H1 (cell line): ENCODE measurements at regions not wholly inside any gene's neighbourhood (a gene's known extent, or its start where the extent isn't known, plus 50 kb on each side); places are given as distances from the start of the nearest gene placed in this dataset.

Source experiments
- CTCF ChIA-PET: fragments of 300-600 bp; sonication (Branson Sonifier 250); formaldehyde crosslinking; loops from one replicate; lab custom pipeline; 2021; ENCODE audit not compliant: partially characterized antibody; lab: Charles Lee
- POLR2A ChIA-PET: fragments of 300-600 bp; sonication (Branson Sonifier 250); formaldehyde crosslinking; loops from one replicate; lab custom pipeline; 2021; ENCODE audit warnings: inconsistent platforms; ENCODE audit not compliant: partially characterized antibody; lab: Charles Lee
- DNase-seq, 2 experiments: peaks; one replicate each; pipeline versions ENCODE4 v3.0.0 to v3.0.0-alpha.2; 2010 to 2022; ENCODE audit warnings: low spot score in 2 of 2, low read depth in 1 of 2, mixed read lengths in 1 of 2
- FAIRE-seq: peaks from 2 replicates; lab custom pipeline; 2011; peaks lifted over from hg19 to GRCh38; lab: Jason Lieb, UNC
- H2AFZ ChIP-seq: 2 replicates; pipeline ENCODE4 v1.8.1; 2012; ENCODE audit warnings: low read length, inconsistent platforms
- H2AK5ac ChIP-seq: 2 replicates; pipeline ENCODE4 v1.6.1; 2013; ENCODE audit warnings: low read depth, low read length
- H2BK120ac ChIP-seq: replicated peaks from 2 replicates; pipeline ENCODE3; 2013; ENCODE audit warnings: low read depth, low read length, inconsistent platforms
- H2BK12ac ChIP-seq: 2 replicates; pipeline ENCODE4 v1.6.1; 2013; ENCODE audit warnings: low read depth, low read length
- H2BK15ac ChIP-seq: 2 replicates; pipeline ENCODE4 v1.6.1; 2013; ENCODE audit warnings: low read length
- H2BK20ac ChIP-seq: 2 replicates; pipeline ENCODE4 v1.6.1; 2013; ENCODE audit warnings: low read length
- H2BK5ac ChIP-seq: 2 replicates; pipeline ENCODE4 v1.6.1; 2013; ENCODE audit warnings: low read depth, low read length
- H3K14ac ChIP-seq: 2 replicates; pipeline ENCODE4 v1.6.1; 2013; ENCODE audit warnings: inconsistent platforms; ENCODE audit not compliant: insufficient read length
- H3K18ac ChIP-seq: 2 replicates; pipeline ENCODE4 v1.6.1; 2013; ENCODE audit warnings: low read length; ENCODE audit errors: extremely low read depth
- H3K23ac ChIP-seq: 2 replicates; pipeline ENCODE4 v1.6.1; 2013; ENCODE audit warnings: inconsistent platforms; ENCODE audit not compliant: insufficient read length
- H3K23me2 ChIP-seq: 2 replicates; pipeline ENCODE4 v1.6.1; 2013; ENCODE audit warnings: low read depth, low read length
- H3K27ac ChIP-seq: 2 replicates; pipeline ENCODE4 v1.6.1; 2011; ENCODE audit warnings: low read depth, low read length, inconsistent platforms
- H3K27me3 ChIP-seq, 4 experiments: replicated peaks in 1 of 4; 1 replicate in 1 of 4; 2 replicates in 3 of 4; pipeline versions ENCODE4 v1.6.1 to v1.8.1; 2011 to 2013; ENCODE audit warnings: low read length in 3 of 4, mild to moderate bottlenecking in 3 of 4, inconsistent platforms in 2 of 4, mixed read lengths in 2 of 4, moderate library complexity in 1 of 4; ENCODE audit not compliant: control insufficient read depth in 3 of 4, insufficient read depth in 3 of 4; ENCODE audit errors: extremely low read depth in 1 of 4
- H3K36me3 ChIP-seq, 4 experiments: 2 replicates each; pipeline versions ENCODE4 v1.6.1 to v1.8.1; 2011 to 2013; ENCODE audit warnings: mild to moderate bottlenecking in 4 of 4, low read length in 3 of 4, moderate library complexity in 2 of 4, control low read depth in 1 of 4, inconsistent platforms in 1 of 4; ENCODE audit not compliant: insufficient read depth in 4 of 4, control insufficient read depth in 2 of 4
- H3K4ac ChIP-seq: replicated peaks from 2 replicates; pipeline ENCODE3; 2013; ENCODE audit warnings: low read length, low read depth, mixed read lengths, inconsistent platforms; ENCODE audit not compliant: insufficient read length
- H3K4me1 ChIP-seq, 4 experiments: replicated peaks in 1 of 4; 1 replicate in 1 of 4; 2 replicates in 3 of 4; pipeline versions ENCODE4 v1.6.1 to v1.8.1; 2011 to 2013; ENCODE audit warnings: low read length in 3 of 4, inconsistent platforms in 2 of 4, mixed read lengths in 1 of 4; ENCODE audit not compliant: insufficient read depth in 4 of 4, control insufficient read depth in 3 of 4
- H3K4me2 ChIP-seq, 2 experiments: 2 replicates each; pipeline versions ENCODE4 v1.6.1 to v1.8.1; 2011 to 2013; ENCODE audit warnings: low read depth in 2 of 2, low read length in 2 of 2, control low read depth in 1 of 2, inconsistent platforms in 1 of 2, mild to moderate bottlenecking in 1 of 2; ENCODE audit not compliant: insufficient read depth in 1 of 2
- H3K4me3 ChIP-seq, 4 experiments: fragments of 200-600, 300-600 bp in 1 of 4; sonication (generic), shearing (Covaris generic), sonication (Bioruptor Twin) in 1 of 4; 2 replicates each; pipeline versions ENCODE4 v1.5.1 to v1.8.1; 2011 to 2016; ENCODE audit warnings: low read length in 4 of 4, low read depth in 3 of 4, control low read depth in 2 of 4, inconsistent platforms in 2 of 4, mild to moderate bottlenecking in 2 of 4, mixed read lengths in 1 of 4, moderate library complexity in 1 of 4; ENCODE audit not compliant: insufficient read depth in 2 of 4; ENCODE audit errors: extremely low read depth in 1 of 4
- H3K56ac ChIP-seq: replicated peaks from 2 replicates; pipeline ENCODE3; 2013; ENCODE audit warnings: low read depth, mild to moderate bottlenecking, mixed read lengths, low read length, inconsistent platforms; ENCODE audit not compliant: insufficient read length
- H3K79me1 ChIP-seq: 2 replicates; pipeline ENCODE4 v1.6.1; 2013; ENCODE audit warnings: low read depth, low read length, control low read depth
- H3K79me2 ChIP-seq, 2 experiments: 2 replicates each; pipeline versions ENCODE4 v1.6.1 to v1.8.1; 2012 to 2013; ENCODE audit warnings: low read length in 2 of 2, mild to moderate bottlenecking in 2 of 2, inconsistent platforms in 1 of 2; ENCODE audit not compliant: insufficient read depth in 2 of 2, control insufficient read depth in 1 of 2
- H3K9ac ChIP-seq, 4 experiments: replicated peaks in 1 of 4; 1 replicate in 1 of 4; 2 replicates in 3 of 4; pipeline versions ENCODE4 v1.6.1 to v1.8.1; 2011 to 2013; ENCODE audit warnings: low read depth in 3 of 4, low read length in 3 of 4, control low read depth in 2 of 4, mild to moderate bottlenecking in 2 of 4, moderate library complexity in 2 of 4, inconsistent platforms in 1 of 4; ENCODE audit errors: extremely low read depth in 1 of 4
- H3K9me3 ChIP-seq, 2 experiments: 2 replicates each; pipeline versions ENCODE4 v1.6.1 to v1.8.1; 2012 to 2013; ENCODE audit warnings: mild to moderate bottlenecking in 2 of 2, moderate library complexity in 2 of 2, control low read depth in 1 of 2, inconsistent platforms in 1 of 2, low read depth in 1 of 2, low read length in 1 of 2, mixed read lengths in 1 of 2; ENCODE audit not compliant: insufficient read depth in 2 of 2
- H4K20me1 ChIP-seq, 2 experiments: replicated peaks in 1 of 2; 2 replicates each; pipeline versions ENCODE3 to v1.8.1; 2011 to 2013; ENCODE audit warnings: inconsistent platforms in 2 of 2, low read length in 2 of 2, mild to moderate bottlenecking in 1 of 2; ENCODE audit not compliant: insufficient read depth in 2 of 2, control insufficient read depth in 1 of 2
- H4K5ac ChIP-seq: 2 replicates; pipeline ENCODE4 v1.6.1; 2013; ENCODE audit warnings: low read length, low read depth, mixed read lengths, inconsistent platforms; ENCODE audit not compliant: insufficient read length
- H4K8ac ChIP-seq: 2 replicates; pipeline ENCODE4 v1.8.0; 2013; ENCODE audit warnings: mild to moderate bottlenecking, moderate library complexity, low read length, inconsistent platforms; ENCODE audit not compliant: insufficient read depth; ENCODE audit errors: extremely low read depth
- H4K91ac ChIP-seq: replicated peaks from 2 replicates; pipeline ENCODE3; 2013; ENCODE audit warnings: low read length, mixed read lengths, inconsistent platforms; ENCODE audit not compliant: insufficient read length
- ATF2 ChIP-seq: IDR thresholded peaks from 2 replicates; pipeline ENCODE4 v1.6.1; 2012; ENCODE audit warnings: low read length, inconsistent platforms
- KDM5A ChIP-seq: fragments of 200-600 bp; IDR thresholded peaks from 2 replicates; pipeline ENCODE4 v1.7.1; 2012; ENCODE audit warnings: mild to moderate bottlenecking, low read length, inconsistent platforms, mixed read lengths
- NANOG ChIP-seq: IDR thresholded peaks from 2 replicates; pipeline ENCODE4 v1.6.1; 2011; ENCODE audit warnings: low read length, low read depth, mild to moderate bottlenecking, inconsistent platforms; ENCODE audit not compliant: insufficient read depth, poor library complexity, severe bottlenecking
- NRF1 ChIP-seq: IDR thresholded peaks from 2 replicates; pipeline ENCODE4 v1.6.1; 2011; ENCODE audit warnings: mild to moderate bottlenecking, low read depth, low read length, improper control_type of control experiment
- RNF2 ChIP-seq: fragments of 200-900, 300-1000 bp; sonication (generic); IDR thresholded peaks from 2 replicates; pipeline ENCODE4 v1.7.1; 2016; ENCODE audit warnings: borderline replicate concordance, low read depth, mild to moderate bottlenecking, antibody characterized with exemption, low read length; ENCODE audit not compliant: poor library complexity, severe bottlenecking; ENCODE audit errors: missing control alignments
- SUZ12 ChIP-seq: fragments of 200-600 bp; sonication (generic); IDR thresholded peaks from 2 replicates; pipeline ENCODE4 v1.6.1; 2012; ENCODE audit warnings: mild to moderate bottlenecking, inconsistent platforms, low read length, moderate library complexity, mixed read lengths
- TAF7 ChIP-seq: optimal IDR thresholded peaks from 2 replicates; pipeline ENCODE3; 2011; ENCODE audit warnings: low read depth, mild to moderate bottlenecking, inconsistent platforms, low read length, moderate library complexity, borderline replicate concordance
- WGBS, 2 experiments: shearing (Covaris generic) in 1 of 2; methylation state at CpG; one replicate each; pipeline versions ENCODE4 v1.1.6 to v1.1.7; 2013 to 2015; ENCODE audit warnings: low lambda C conversion rate in 2 of 2, mixed read lengths in 2 of 2, inconsistent platforms in 1 of 2, low coverage in 1 of 2, missing lambda C conversion rate in 1 of 2; ENCODE audit not compliant: insufficient replicate concordance in 2 of 2, insufficient coverage in 1 of 2, insufficient read length in 1 of 2; ENCODE audit errors: extremely low coverage in 1 of 2, missing lambda C conversion rate in 1 of 2; 5-methylcytosine and 5-hydroxymethylcytosine counted together
- TF ChIP-seq, protein P1 (sequence below): IDR thresholded peaks from 2 replicates; pipeline ENCODE4 v1.6.1; 2012; ENCODE audit warnings: inconsistent platforms

- no peak for TF ChIP-seq TAF7
Observed at GRCh38 chr13:62767473-62767872, 1351.8 kb upstream of the PCDH20 start (continued).

DNA sequence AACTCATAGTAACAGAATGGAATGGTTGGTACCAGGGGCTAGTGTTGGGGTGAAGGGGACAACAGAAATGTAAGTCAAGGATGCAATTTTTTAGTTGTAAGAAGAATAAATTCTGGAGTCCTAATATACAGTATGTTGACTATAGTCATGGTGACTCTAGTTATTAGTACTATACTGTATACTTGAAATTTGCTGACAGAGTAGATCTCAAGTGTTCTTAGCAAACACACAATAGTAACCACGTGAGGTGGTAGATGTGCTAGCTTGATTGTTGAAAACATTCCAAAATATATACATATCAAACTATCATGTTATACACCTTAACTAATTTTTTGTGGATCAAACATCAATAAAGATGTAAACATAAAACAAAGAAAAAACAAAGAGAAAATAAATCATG, 1345.1 kb upstream of the PCDH20 start:
- H3K23me2 ChIP-seq = no peaks in the 10 kb centered on the region
- no peak overlapping the region for H3K18ac ChIP-seq
- no peaks in the 10 kb centered on the region for H3K79me2 ChIP-seq
- ChIA-PET CTCF (no interaction called here), POLR2A (no interaction called here)
- H3K14ac ChIP-seq = no peak overlapping the region
- H4K20me1 ChIP-seq = no peaks in the 10 kb centered on the region
- H2BK20ac ChIP-seq = no peak overlapping the region
- H3K23ac ChIP-seq = no peak overlapping the region
- H3K36me3 ChIP-seq = no peaks in the 10 kb centered on the region
- 83% methylated on average over 1 of the region's 1 CpG; no CpG with 5 or more reads in 1 of the 2 experiments for WGBS, 2 experiments
- no peak overlapping the region for H4K5ac ChIP-seq
- H3K4me3 ChIP-seq = no peak overlapping the region
- DNase-seq (no peak), FAIRE-seq (no peak)
- no peak overlapping the region for H4K91ac ChIP-seq
- H4K8ac ChIP-seq = no peak overlapping the region
- H2BK5ac ChIP-seq = no peak overlapping the region
- H3K56ac ChIP-seq = no peak overlapping the region
- no peaks in the 10 kb centered on the region for H3K79me1 ChIP-seq
- no peak overlapping the region for H3K9ac ChIP-seq
- no peaks in the 10 kb centered on the region for H3K4me1 ChIP-seq
- no peaks in the 10 kb centered on the region for H3K9me3 ChIP-seq
- H3K27ac ChIP-seq = no peak overlapping the region
- H3K4ac ChIP-seq = no peak overlapping the region
- H3K27me3 ChIP-seq = no peaks in the 10 kb centered on the region
- no peak overlapping the region for H2AFZ ChIP-seq
- no peak overlapping the region for H2BK15ac ChIP-seq
- no peak overlapping the region for H2AK5ac ChIP-seq
- no peak overlapping the region for H2BK120ac ChIP-seq
- no peak overlapping the region for H2BK12ac ChIP-seq
- no peak overlapping the region for H3K4me2 ChIP-seq
- no peak for TF ChIP-seq SUZ12
- TF ChIP-seq, protein P1, sequence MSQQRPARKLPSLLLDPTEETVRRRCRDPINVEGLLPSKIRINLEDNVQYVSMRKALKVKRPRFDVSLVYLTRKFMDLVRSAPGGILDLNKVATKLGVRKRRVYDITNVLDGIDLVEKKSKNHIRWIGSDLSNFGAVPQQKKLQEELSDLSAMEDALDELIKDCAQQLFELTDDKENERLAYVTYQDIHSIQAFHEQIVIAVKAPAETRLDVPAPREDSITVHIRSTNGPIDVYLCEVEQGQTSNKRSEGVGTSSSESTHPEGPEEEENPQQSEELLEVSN = no peak
- TF ChIP-seq NANOG = no peak
- no peak for TF ChIP-seq KDM5A
- TF ChIP-seq ATF2 = no peak
- TF ChIP-seq RNF2 = no peak
- no peak for TF ChIP-seq NRF1
